OCI-LY7 (cell line): ENCODE measurements at regions not wholly inside any gene's neighbourhood (a gene's known extent, or its start where the extent isn't known, plus 50 kb on each side); places are given as distances from the start of the nearest gene placed in this dataset.

Source experiments
- BruUV-seq: library from RNA; stranded (reverse); fragments of 400-500 nt; replicated peaks from 2 replicates; lab custom pipeline; 2021; lab: Mats Ljungman, UMichigan
- CTCF ChIA-PET: fragments of 300-600 bp; sonication (Branson Sonifier 250); formaldehyde crosslinking; loops from one replicate; lab custom pipeline; 2022; ENCODE audit warnings: antibody characterized with exemption; ENCODE audit not compliant: unreplicated experiment; lab: Charles Lee
- POLR2A ChIA-PET: fragments of 300-600 bp; sonication (Branson Sonifier 250); formaldehyde crosslinking; loops from one replicate; lab custom pipeline; 2022; ENCODE audit warnings: antibody characterized with exemption; lab: Charles Lee
- DNase-seq: peaks from one replicate; pipeline ENCODE4 v3.0.0-alpha.2; 2015; ENCODE audit warnings: low spot score
- H2AFZ ChIP-seq: fragments of 200-600 bp; sonication (generic), shearing (Covaris generic); 2 replicates; pipeline ENCODE4 v1.6.1; 2014; ENCODE audit warnings: mild to moderate bottlenecking, antibody characterized with exemption, low read length, moderate library complexity
- H3K27ac ChIP-seq: fragments of 200-600 bp; sonication (generic); 2 replicates; pipeline ENCODE4 v1.5.1; 2014; ENCODE audit warnings: mixed run types, low read depth, mild to moderate bottlenecking, moderate library complexity, low read length, inconsistent platforms; ENCODE audit not compliant: poor library complexity, severe bottlenecking
- H3K36me3 ChIP-seq: fragments of 200-600 bp; sonication (generic); 2 replicates; pipeline ENCODE4 v1.6.1; 2014; ENCODE audit warnings: mild to moderate bottlenecking, antibody characterized with exemption, low read length, moderate library complexity, mixed read lengths; ENCODE audit not compliant: insufficient read depth
- H3K4me1 ChIP-seq: fragments of 200-600 bp; sonication (generic); 2 replicates; pipeline ENCODE4 v1.5.1; 2014; ENCODE audit warnings: mild to moderate bottlenecking, low read length; ENCODE audit not compliant: insufficient read depth, poor library complexity, severe bottlenecking
- H3K4me2 ChIP-seq: fragments of 200-600 bp; sonication (generic); 2 replicates; pipeline ENCODE4 v1.6.1; 2014; ENCODE audit warnings: mild to moderate bottlenecking, low read length
- H3K4me3 ChIP-seq: fragments of 200-600 bp; sonication (generic); 2 replicates; pipeline ENCODE4 v1.5.1; 2014; ENCODE audit warnings: mild to moderate bottlenecking, low read depth, low read length; ENCODE audit not compliant: poor library complexity, severe bottlenecking
- H3K79me2 ChIP-seq: fragments of 200-600 bp; sonication (generic); 2 replicates; pipeline ENCODE4 v1.6.1; 2016; ENCODE audit warnings: low read depth, mild to moderate bottlenecking, low read length, moderate library complexity, mixed read lengths; ENCODE audit not compliant: insufficient read depth
- H3K9me2 ChIP-seq: fragments of 200-600 bp; sonication (generic); 2 replicates; pipeline ENCODE4 v1.6.1; 2016; ENCODE audit warnings: mild to moderate bottlenecking, low read length, mixed read lengths; ENCODE audit not compliant: insufficient read depth
- H3K9me3 ChIP-seq: fragments of 200-600 bp; sonication (generic); 2 replicates; pipeline ENCODE4 v1.6.1; 2014; ENCODE audit warnings: mild to moderate bottlenecking, mixed run types, low read length, mixed read lengths
- H4K20me1 ChIP-seq: fragments of 200-600 bp; sonication (generic); 2 replicates; pipeline ENCODE4 v1.6.1; 2014; ENCODE audit warnings: mild to moderate bottlenecking, antibody characterized with exemption, low read length, moderate library complexity, mixed read lengths; ENCODE audit not compliant: insufficient read depth
- CTCF ChIP-seq: fragments of 200-600 bp; sonication (generic); conservative IDR thresholded peaks from 2 replicates; pipeline ENCODE4 v1.5.1; 2014; ENCODE audit warnings: mild to moderate bottlenecking, antibody characterized with exemption, low read length, moderate library complexity, mixed read lengths
- EZH2phosphoT487 ChIP-seq: fragments of 200-600 bp; sonication (generic); IDR thresholded peaks from 2 replicates; pipeline ENCODE4 v1.6.1; 2018; ENCODE audit warnings: low read depth, borderline replicate concordance, mild to moderate bottlenecking, mixed run types, antibody characterized with exemption, low read length, moderate library complexity, mixed read lengths
- intact Hi-C: fragments of 100-400 bp; cut with micrococcal nuclease; formaldehyde crosslinking; loops from one replicate; pipeline ENCODE4 v1.10.0; 2022; ENCODE audit not compliant: unreplicated experiment

DNA sequence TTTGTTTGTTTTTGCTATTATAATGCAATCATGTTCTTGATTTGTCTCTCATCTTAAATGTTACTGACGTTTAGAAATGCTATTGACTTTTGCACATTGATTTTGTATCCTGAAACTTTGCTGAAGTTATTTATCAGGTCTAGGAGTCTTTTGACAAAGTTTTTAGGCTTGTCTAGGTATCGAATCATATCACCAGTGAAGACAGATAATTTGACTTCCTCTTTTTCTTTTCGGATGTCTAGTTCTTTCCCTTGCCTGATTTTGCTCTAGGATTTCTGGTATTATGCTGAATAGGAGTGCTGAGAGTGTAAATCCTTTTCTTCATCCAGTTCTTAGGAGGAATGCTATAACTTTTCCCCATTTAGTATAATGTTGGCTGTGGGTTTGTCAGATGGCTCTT is 719.7 kb upstream of the BCHE start:
- CTCF ChIA-PET, result no interaction called here
- H3K4me2 ChIP-seq, result no peak overlapping the region
- no peaks in the 10 kb centered on the region for H3K4me1 ChIP-seq
- H3K79me2 ChIP-seq, result no peaks in the 10 kb centered on the region
- no peaks in the 10 kb centered on the region; the same call in 1 of the 2 replicates for H3K9me2 ChIP-seq
- H3K36me3 ChIP-seq, result no peaks in the 10 kb centered on the region
- no peak overlapping the region for H3K4me3 ChIP-seq
- no peak for TF ChIP-seq CTCF
- BruUV-seq, result no TSS peak
- H4K20me1 ChIP-seq, result no peaks in the 10 kb centered on the region
- intact Hi-C loops, result no loop called here
- no peak overlapping the region for H2AFZ ChIP-seq
- H3K27ac ChIP-seq, result no peak overlapping the region
- POLR2A ChIA-PET, result no interaction called here
- DNase-seq, result no peak
- H3K9me3 ChIP-seq, result no peaks in the 10 kb centered on the region

GRCh38 chr3:166554023-166554422 is 716.8 kb upstream of the BCHE start:
- no peaks in the 10 kb centered on the region for H3K9me3 ChIP-seq
- BruUV-seq, result no TSS peak
- H3K4me2 ChIP-seq, result no peak overlapping the region
- ChIA-PET CTCF (no interaction called here), POLR2A (no interaction called here)
- DNase-seq, result no peak
- no peaks in the 10 kb centered on the region; the same call in 1 of the 2 replicates for H3K9me2 ChIP-seq
- H4K20me1 ChIP-seq, result no peaks in the 10 kb centered on the region
- no peaks in the 10 kb centered on the region for H3K36me3 ChIP-seq
- no peaks in the 10 kb centered on the region for H3K79me2 ChIP-seq
- no peak overlapping the region for H3K4me3 ChIP-seq
- no peak overlapping the region for H3K27ac ChIP-seq
- H3K4me1 ChIP-seq, result no peaks in the 10 kb centered on the region
- intact Hi-C loops, result no loop called here
- no peak overlapping the region for H2AFZ ChIP-seq
- TF ChIP-seq CTCF (no peak), EZH2phosphoT487 (no peak)

- H3K36me3 ChIP-seq, result no peaks in the 10 kb centered on the region
- no peak overlapping the region for H3K27ac ChIP-seq
- DNase-seq, result no peak
- no peak overlapping the region for H2AFZ ChIP-seq
- H3K9me2 ChIP-seq, result no peaks in the 10 kb centered on the region
- no peaks in the 10 kb centered on the region for H3K79me2 ChIP-seq
- POLR2A ChIA-PET, result no interaction called here
- TF ChIP-seq CTCF, result no peak
- TF ChIP-seq EZH2phosphoT487, result no peak
- intact Hi-C loops, result no loop called here
- H3K9me3 ChIP-seq, result no peaks in the 10 kb centered on the region
- H3K4me3 ChIP-seq, result no peak overlapping the region
- no peak overlapping the region for H3K4me2 ChIP-seq
- CTCF ChIA-PET, result no interaction called here
- no TSS peak for BruUV-seq
- no peaks in the 10 kb centered on the region for H4K20me1 ChIP-seq
- H3K4me1 ChIP-seq, result no peaks in the 10 kb centered on the region
These were observed 696.5 kb upstream of the BCHE start for GRCh38 chr3:166533740-166534139.
